ENCODE measurements at regions not wholly inside any gene's neighbourhood (a gene's known extent, or its start where the extent isn't known, plus 50 kb on each side); places are given as distances from the start of the nearest gene placed in this dataset.
"Not testable (repeated sequence)": the region's sequence is repeated elsewhere in the genome, so short reads cannot be mapped to it uniquely, and the experiment has no call there.

GRCh38 chr20:52423536-52424140 is 232.1 kb upstream of the ZFP64 start:
- not testable (repeated sequence) for TF ChIP-seq GABPA (IDR thresholded peaks at IDR 0.05 in 1 of 2, conservative IDR thresholded peaks at IDR 0.05 in 1 of 2); CTCF (IDR thresholded peaks at IDR 0.05; ENCODE audit: low read depth, low read length, missing input control); ZBTB33 (IDR thresholded peaks at IDR 0.05)
